Heart left ventricle (tissue), 13 donors: ENCODE measurements at regions not wholly inside any gene's neighbourhood (a gene's known extent, or its start where the extent isn't known, plus 50 kb on each side); places are given as distances from the start of the nearest gene placed in this dataset.

Source experiments
- CTCF ChIP-seq, 12 donors: fragments of 200-600 bp; sonication (generic) in 4 of 12; IDR thresholded peaks; one replicate each; pipeline versions ENCODE4 v1.5.0 to v1.8.0; 2018 to 2022; ENCODE audit warnings: antibody characterized with exemption in 12 of 12, mild to moderate bottlenecking in 5 of 12
- POLR2A ChIP-seq, 2 donors: fragments of 450-650 bp; IDR thresholded peaks; one replicate each; pipeline ENCODE4 v1.6.1; 2017; ENCODE audit warnings: antibody characterized with exemption in 2 of 2, mild to moderate bottlenecking in 2 of 2, moderate library complexity in 2 of 2
- donor health status: ischemic (EF 13 %, LVEDD 7.1; RV severe dilation, severe dysfunction).
- donor health status: DM: no; HTN: yes; CAD: no.
- donor health status: DM: no; HTN: no; CAD: no.
- donor health status: ischemic (EF 25% LVEDD 6.9; RV normal size, moderate dysfunction).
- donor health status: ischemic (EF 25% LVEDD 5.7; RV mildly dilated, moderate dysfunction).
- donor health status: ischemic (EF 35%, LVEDD 5.7; RV mildly dilated, moderate dysfunction).
- donor health status: nonischemic (EF 11% LVEDD 7.7; RV severe dilation, severe dysfunction).
- donor health status: DM: yes; HTN: yes; CAD: no.
- donor health status: PGD.
- donor health status: ischemic (EF 29% LVEDD 5.4; RV normal size, mild dysfunction).
- donor health status: nonischemic (EF 23%, LVEDD 6.1; RV moderate dilation, normal function).

DNA sequence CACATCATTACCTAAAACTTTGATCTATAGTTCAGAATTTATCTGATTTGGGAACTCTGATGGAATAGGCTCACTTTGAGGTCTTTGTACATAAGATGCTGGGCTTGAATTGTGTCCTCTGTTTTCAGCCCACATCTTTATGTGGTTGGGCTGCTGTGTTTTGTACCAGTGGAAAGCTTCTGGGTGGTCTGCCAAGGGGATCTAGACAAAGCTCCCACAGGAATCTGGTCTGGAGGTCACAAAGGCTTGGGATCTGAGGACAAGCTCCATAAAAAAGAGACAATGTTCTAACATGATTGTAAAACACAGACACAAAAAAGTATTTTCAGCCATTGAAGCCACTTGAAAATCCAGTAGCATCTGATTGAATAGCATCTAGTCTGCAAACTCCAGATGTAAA, 393.5 kb upstream of the PITX2 start:
- TF ChIP-seq CTCF (IDR thresholded peaks at IDR 0.05) = no peak
- TF ChIP-seq POLR2A (IDR thresholded peaks at IDR 0.05) = no peak
